IPS-18a (cell line): ENCODE measurements at regions not wholly inside any gene's neighbourhood (a gene's known extent, or its start where the extent isn't known, plus 50 kb on each side); places are given as distances from the start of the nearest gene placed in this dataset.
"Not testable (repeated sequence)": the region's sequence is repeated elsewhere in the genome, so short reads cannot be mapped to it uniquely, and the experiment has no call there.

Source experiments
- H3K27ac ChIP-seq: one replicate; pipeline ENCODE4 v1.5.1; 2013; ENCODE audit warnings: low read length
- H3K27me3 ChIP-seq: one replicate; pipeline ENCODE4 v1.6.1; 2013; ENCODE audit warnings: mild to moderate bottlenecking, low read length; ENCODE audit not compliant: control insufficient read depth, insufficient read depth
- H3K36me3 ChIP-seq: one replicate; pipeline ENCODE4 v1.6.1; 2013; ENCODE audit warnings: low read depth, low read length; ENCODE audit not compliant: control insufficient read depth
- H3K4me1 ChIP-seq: one replicate; pipeline ENCODE4 v1.6.1; 2013; ENCODE audit warnings: low read depth, low read length; ENCODE audit not compliant: control insufficient read depth
- H3K4me3 ChIP-seq: one replicate; pipeline ENCODE4 v1.5.1; 2013; ENCODE audit warnings: low read length
- H3K9ac ChIP-seq: one replicate; pipeline ENCODE4 v1.6.1; 2013; ENCODE audit warnings: mild to moderate bottlenecking, low read length, moderate library complexity
- H3K9me3 ChIP-seq: one replicate; pipeline ENCODE4 v1.6.1; 2013; ENCODE audit warnings: low read depth, low read length; ENCODE audit not compliant: control insufficient read depth

DNA sequence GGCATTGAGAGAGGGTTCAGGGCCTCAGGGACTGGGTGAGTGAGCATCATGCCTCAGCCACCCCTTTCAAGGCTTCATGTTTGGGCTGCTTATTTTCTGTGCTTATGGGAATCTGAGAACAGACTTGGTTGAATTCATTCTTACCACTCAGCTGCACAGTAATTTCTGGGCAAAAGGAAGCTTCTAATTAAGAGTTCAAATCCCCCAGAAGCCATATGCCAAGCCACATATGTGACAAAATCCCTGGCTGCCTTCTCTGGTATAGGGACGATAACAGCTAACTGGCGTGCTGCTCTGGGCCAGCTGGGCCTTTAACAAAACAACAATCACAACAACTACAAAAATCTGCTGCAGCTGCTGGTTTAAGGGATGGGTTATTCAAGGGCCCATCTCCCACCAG lies 181.0 kb upstream of the ANKRD28 start:
- Histone ChIP-seq H3K9ac (no peak overlapping the region), H3K4me1 (no peaks in the 10 kb centered on the region), H3K27ac (no peak overlapping the region), H3K36me3 (no peaks in the 10 kb centered on the region), H3K27me3 (no peaks in the 10 kb centered on the region), H3K9me3 (no peaks in the 10 kb centered on the region), H3K4me3 (no peak overlapping the region)

DNA sequence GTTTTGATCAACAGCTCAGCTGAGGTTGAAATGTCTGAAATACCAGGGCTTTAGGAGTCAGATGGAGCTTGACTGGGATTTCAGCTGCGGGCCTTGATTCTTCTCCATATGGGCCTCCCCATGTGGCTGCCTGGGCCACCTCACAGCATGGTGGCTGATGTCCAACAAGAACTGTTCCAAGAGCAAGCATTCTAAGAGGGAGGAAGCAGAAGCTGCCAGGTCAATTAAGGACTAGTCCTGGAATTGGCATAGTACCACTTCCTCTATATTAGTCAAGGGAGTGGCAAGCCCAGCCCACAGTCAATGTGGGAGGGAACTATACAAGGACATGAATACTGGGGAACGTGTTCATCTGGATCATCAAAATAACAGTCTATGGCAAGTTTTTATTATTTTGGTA lies 181.7 kb upstream of the ANKRD28 start:
- Histone ChIP-seq H3K27me3 (no peaks in the 10 kb centered on the region), H3K4me1 (no peaks in the 10 kb centered on the region), H3K9me3 (no peaks in the 10 kb centered on the region), H3K36me3 (no peaks in the 10 kb centered on the region), H3K27ac (no peak overlapping the region), H3K4me3 (no peak overlapping the region), H3K9ac (no peak overlapping the region)

DNA sequence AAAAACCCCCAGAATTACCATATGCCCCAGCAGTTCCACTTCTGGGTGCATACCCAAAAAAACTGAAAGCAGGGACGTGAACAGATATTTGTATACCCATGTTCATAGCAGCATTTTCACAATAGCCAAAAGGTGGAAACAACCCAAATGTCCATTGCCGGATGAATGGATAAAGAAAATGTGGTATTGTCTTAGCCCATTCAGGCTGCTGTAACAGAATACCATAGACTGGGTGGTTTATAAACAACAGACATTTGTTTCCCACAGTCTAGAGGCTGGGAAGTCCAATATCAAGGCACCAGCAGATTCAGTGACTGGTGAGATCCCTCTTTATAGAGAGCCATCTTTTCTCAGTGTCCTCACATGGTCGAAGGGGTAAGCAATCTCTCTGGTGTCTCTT lies 182.1 kb upstream of the ANKRD28 start:
- H3K9me3 ChIP-seq, result no peaks in the 10 kb centered on the region
- no peaks in the 10 kb centered on the region for H3K27me3 ChIP-seq

DNA sequence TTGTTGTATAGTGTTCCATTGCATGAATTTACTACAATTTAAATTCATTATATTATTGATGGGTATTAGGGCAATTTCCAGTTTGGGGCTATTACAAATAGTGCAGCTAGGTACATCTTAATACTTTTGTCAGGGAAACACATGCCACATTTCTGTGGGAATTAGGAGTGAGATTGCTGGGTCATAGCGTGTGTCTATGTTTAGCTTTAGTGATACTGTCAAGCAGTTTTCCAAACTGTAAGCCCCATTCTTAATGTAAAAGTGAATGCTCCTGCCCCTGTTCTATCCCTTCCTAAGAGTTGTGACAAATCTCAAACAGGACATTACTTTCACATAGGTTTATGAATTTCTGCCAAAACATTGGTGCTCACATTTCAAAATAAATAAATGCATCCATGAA lies 184.5 kb upstream of the ANKRD28 start:
- H3K36me3 ChIP-seq, result no peaks in the 10 kb centered on the region
- no peak overlapping the region for H3K27ac ChIP-seq
- H3K4me1 ChIP-seq, result no peaks in the 10 kb centered on the region
- no peak overlapping the region for H3K9ac ChIP-seq
- H3K4me3 ChIP-seq, result no peak overlapping the region
- peaks cover 1% of the 10 kb centered on the region for H3K9me3 ChIP-seq
- no peaks in the 10 kb centered on the region for H3K27me3 ChIP-seq

More for the DNA sequence above, 182.1 kb upstream of the ANKRD28 start:
- no peaks in the 10 kb centered on the region for H3K4me1 ChIP-seq
- no peak overlapping the region for H3K9ac ChIP-seq
- H3K4me3 ChIP-seq, result no peak overlapping the region
- H3K36me3 ChIP-seq, result no peaks in the 10 kb centered on the region
- H3K27ac ChIP-seq, result no peak overlapping the region

DNA sequence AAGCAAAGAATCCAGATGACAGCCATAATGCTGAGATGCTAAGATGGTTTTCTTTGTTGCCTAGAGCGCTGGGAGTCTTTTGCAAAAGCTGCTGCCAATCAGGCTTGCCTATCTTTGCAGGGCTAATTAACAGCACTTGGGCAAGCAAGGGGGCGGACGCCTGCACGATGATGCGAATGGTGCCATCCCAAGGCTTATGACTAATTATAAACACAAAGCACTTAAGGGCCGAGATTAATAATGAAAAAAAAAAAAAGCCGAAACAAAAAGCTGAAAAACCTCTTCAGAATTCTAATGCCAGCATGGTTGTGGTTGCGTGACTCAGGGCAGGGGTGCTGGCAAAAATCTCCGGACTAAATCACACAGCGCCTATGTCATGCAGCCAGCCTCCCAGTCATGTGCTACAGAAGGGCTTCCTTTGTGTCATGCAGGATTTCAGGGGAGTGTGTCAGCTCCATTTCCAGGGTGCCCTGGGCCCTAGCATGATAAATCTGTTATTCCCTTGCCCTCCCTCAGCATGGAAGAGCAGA lies 185.0 kb upstream of the ANKRD28 start:
- Histone ChIP-seq H3K9ac (no peak overlapping the region), H3K4me3 (no peak overlapping the region)

DNA sequence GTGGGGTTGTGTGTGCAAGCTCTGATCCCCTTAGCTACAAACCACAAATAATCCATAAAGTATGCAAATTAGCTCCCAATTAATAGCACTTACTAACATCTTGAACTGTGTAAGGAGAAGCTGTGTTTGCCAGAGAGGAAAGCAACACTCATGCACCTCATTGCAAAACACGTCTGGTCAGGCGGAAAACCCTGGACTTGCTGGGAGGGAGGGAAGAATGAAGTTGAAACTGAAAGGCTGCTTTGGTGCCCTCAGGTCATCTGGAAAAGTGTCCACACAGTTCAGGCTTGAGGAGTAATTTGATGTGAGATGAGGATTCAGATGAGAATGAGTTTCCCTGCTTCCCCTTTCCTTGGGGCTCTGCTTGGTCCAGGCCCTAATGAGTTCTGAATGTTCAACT lies 185.5 kb upstream of the ANKRD28 start:
- peaks cover 3% of the 10 kb centered on the region for H3K9me3 ChIP-seq
- no peak overlapping the region for H3K4me3 ChIP-seq
- no peak overlapping the region for H3K9ac ChIP-seq
- H3K36me3 ChIP-seq, result no peaks in the 10 kb centered on the region
- no peak overlapping the region for H3K27ac ChIP-seq
- no peaks in the 10 kb centered on the region for H3K27me3 ChIP-seq
- H3K4me1 ChIP-seq, result no peaks in the 10 kb centered on the region

More for the DNA sequence above, 185.0 kb upstream of the ANKRD28 start:
- H3K36me3 ChIP-seq, result no peaks in the 10 kb centered on the region
- H3K27me3 ChIP-seq, result no peaks in the 10 kb centered on the region
- H3K4me1 ChIP-seq, result no peaks in the 10 kb centered on the region
- H3K27ac ChIP-seq, result no peak overlapping the region
- H3K9me3 ChIP-seq, result peaks cover 3% of the 10 kb centered on the region

DNA sequence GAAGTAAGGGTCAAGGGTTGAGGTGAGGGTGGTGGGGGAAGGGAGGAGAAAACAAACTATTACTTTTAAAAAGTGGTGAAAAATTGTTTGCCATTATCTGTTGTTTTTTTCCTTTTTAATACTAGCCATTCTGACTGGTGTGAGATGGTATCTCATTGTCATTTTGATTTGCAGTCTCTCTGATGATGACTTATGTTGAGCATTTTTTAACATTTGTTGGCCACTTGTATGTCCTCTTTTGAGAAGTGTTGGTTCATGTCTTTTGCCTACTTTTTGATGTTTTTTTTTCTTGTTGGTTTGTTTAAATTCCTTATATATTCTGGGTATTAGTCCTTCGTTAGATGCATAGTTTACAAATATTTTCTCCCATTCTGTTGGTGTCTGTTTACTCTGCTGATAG lies 185.9 kb upstream of the ANKRD28 start:
- peaks cover 3% of the 10 kb centered on the region for H3K9me3 ChIP-seq
- H3K36me3 ChIP-seq, result no peaks in the 10 kb centered on the region
- no peak overlapping the region for H3K27ac ChIP-seq
- H3K9ac ChIP-seq, result no peak overlapping the region
- no peaks in the 10 kb centered on the region for H3K4me1 ChIP-seq
- no peaks in the 10 kb centered on the region for H3K27me3 ChIP-seq
- no peak overlapping the region for H3K4me3 ChIP-seq

DNA sequence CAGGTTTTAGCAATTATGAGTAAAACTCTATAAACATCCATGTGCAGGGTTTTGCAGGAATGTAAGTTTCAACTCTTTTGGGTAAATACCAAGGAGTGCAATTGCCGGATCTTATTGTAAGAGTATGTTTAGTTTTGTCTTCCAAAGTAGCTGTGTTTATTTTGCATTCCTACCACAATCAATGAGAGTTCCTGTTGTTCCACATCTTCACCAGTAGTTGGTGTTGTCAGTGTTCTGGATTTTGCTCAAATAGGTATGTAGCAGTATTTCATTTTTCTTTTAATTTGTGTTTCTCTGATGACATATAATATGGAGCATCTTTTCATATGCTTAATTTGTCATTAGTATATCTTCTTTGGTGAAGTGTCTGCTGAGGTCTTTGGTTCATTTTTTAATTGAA lies 185.1 kb upstream of the GALNT15 start:
- Histone ChIP-seq H3K9me3 (peaks cover 3% of the 10 kb centered on the region), H3K9ac (no peak overlapping the region), H3K4me1 (no peaks in the 10 kb centered on the region), H3K27me3 (no peaks in the 10 kb centered on the region), H3K4me3 (no peak overlapping the region), H3K27ac (no peak overlapping the region), H3K36me3 (no peaks in the 10 kb centered on the region)

DNA sequence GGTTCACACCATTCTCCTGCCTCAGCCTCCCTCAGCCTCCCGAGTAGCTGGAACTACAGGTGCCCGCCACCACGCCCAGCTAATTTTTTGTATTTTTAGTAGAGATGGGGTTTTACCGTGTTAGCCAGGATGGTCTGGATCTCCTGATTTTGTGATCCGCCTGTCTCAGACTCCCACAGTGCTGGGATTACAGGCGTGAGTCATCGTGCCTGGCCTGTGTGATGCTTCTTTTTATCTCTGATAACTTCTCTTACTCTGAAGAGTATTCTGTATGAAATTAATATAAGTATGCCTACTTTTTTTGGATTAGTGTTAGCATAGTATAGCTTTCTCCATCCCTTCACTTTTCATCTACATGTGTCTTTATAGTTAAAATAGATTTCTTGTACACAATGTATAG lies 180.8 kb upstream of the GALNT15 start:
- H3K27ac ChIP-seq, H3K9me3 ChIP-seq, H3K4me3 ChIP-seq, H3K27me3 ChIP-seq, H3K4me1 ChIP-seq, H3K36me3 ChIP-seq, H3K9ac ChIP-seq: not testable (repeated sequence)

DNA sequence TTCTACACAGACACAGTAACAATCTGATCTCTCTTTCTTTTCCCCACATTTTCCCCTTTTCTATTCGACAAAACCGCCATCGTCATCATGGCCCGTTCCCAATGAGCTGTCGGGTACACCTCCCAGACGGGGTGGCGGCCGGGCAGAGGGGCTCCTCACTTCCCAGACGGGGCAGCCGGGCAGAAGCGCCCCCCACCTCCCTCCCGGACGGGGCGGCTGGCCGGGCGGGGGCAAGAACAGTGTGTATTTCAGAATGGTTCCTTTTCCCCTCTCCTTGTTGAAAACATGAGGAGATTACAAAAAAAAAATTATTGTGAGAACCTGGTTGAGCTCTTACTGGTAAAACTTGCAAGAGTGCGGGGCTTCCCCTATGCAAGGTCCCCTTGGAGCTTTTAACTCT lies 178.0 kb upstream of the GALNT15 start:
- H3K4me1 ChIP-seq, H3K4me3 ChIP-seq, H3K9me3 ChIP-seq, H3K27me3 ChIP-seq, H3K36me3 ChIP-seq, H3K9ac ChIP-seq, H3K27ac ChIP-seq: not testable (repeated sequence)

DNA sequence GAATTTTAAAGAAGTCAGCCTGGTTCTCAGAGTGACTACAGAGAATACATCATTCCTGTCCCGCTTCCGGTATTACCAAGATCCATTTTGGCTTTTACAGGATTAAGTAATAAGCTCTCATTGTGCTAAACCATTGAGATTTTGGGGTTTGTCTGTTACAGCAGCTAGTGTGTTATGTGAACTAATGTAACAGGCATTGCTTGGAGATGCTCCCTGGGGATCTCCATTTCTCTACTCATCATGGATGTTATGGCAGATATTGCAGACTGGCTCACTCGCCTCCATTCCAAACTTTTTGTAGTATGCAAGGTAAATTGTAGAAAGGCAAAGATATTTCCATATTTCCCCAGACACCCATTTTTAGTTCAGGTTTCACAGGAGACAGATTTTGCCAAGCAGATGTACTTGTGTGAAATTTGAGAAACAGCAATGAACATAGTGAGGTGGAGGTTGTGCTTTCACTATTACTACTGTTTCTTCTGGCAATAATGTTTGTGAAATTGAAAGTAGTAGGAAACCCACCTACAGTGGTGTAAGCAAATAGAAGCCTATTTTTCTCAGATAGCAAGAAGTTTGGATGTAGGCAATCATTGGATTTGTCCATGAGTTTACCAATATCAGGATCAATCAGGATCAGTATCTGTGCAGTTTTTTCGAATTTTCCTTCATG lies 177.1 kb upstream of the GALNT15 start:
- Histone ChIP-seq H3K9me3 (no peaks in the 10 kb centered on the region), H3K9ac (no peak overlapping the region), H3K27me3 (no peaks in the 10 kb centered on the region), H3K4me1 (no peaks in the 10 kb centered on the region), H3K27ac (no peak overlapping the region), H3K4me3 (no peak overlapping the region), H3K36me3 (no peaks in the 10 kb centered on the region)

DNA sequence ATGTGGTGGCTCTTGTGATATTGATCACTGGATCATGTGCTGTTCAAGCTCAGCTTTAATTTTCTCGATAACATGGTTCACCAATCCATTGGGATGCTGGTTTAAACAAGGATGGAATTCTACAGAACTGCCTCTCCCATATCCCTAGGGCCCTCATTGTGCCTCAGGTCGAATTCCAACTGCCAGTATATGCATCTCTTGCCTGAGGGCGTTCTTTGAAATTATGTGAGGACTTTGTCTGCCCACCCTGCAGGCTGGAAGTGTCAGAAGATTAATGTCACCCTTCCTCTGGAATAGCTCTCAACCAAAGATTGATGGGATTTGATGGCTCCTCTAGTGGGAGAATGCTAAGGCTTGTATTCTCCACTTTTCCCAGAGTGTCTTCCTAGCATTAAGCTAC lies 175.6 kb upstream of the GALNT15 start:
- no peak overlapping the region for H3K4me3 ChIP-seq

More for the DNA sequence above, 175.6 kb upstream of the GALNT15 start:
- Histone ChIP-seq H3K36me3 (no peaks in the 10 kb centered on the region), H3K9me3 (no peaks in the 10 kb centered on the region), H3K4me1 (no peaks in the 10 kb centered on the region), H3K27ac (no peak overlapping the region), H3K9ac (no peak overlapping the region), H3K27me3 (no peaks in the 10 kb centered on the region)
